ENCODE measurements at regions not wholly inside any gene's neighbourhood (a gene's known extent, or its start where the extent isn't known, plus 50 kb on each side); places are given as distances from the start of the nearest gene placed in this dataset.
"Not testable (repeated sequence)": the region's sequence is repeated elsewhere in the genome, so short reads cannot be mapped to it uniquely, and the experiment has no call there.

- no peak for DNase-seq (ENCODE audit: low read depth)
Observed at GRCh38 chr16:22678311-22678710, 135.7 kb upstream of the HS3ST2 start.

GRCh38 chr16:22681554-22682291, 132.2 kb upstream of the HS3ST2 start:
- DNase-seq (ENCODE audit: low read depth) = no peak

GRCh38 chr16:22683258-22683657, 130.7 kb upstream of the HS3ST2 start:
- no peak for DNase-seq (ENCODE audit: low read depth)

GRCh38 chr16:22683730-22684573, 130.0 kb upstream of the HS3ST2 start:
- DNase-seq (ENCODE audit: low read depth) = no peak

- peak; percentile 36 for DNase-seq (ENCODE audit: low read depth)
Observed at GRCh38 chr16:22684574-22685458, 129.1 kb upstream of the HS3ST2 start.

- no peak for DNase-seq (ENCODE audit: low read depth)
Observed at GRCh38 chr16:22685459-22685830, 128.5 kb upstream of the HS3ST2 start.

- DNase-seq (ENCODE audit: low read depth) = no peak
Observed at GRCh38 chr16:22687031-22687530, 126.9 kb upstream of the HS3ST2 start.

- DNase-seq (ENCODE audit: low read depth) = no peak
Observed at GRCh38 chr16:22688463-22688862, 125.5 kb upstream of the HS3ST2 start.

- no peak for DNase-seq (ENCODE audit: low read depth)
Observed at GRCh38 chr16:22688930-22689329, 125.0 kb upstream of the HS3ST2 start.

GRCh38 chr16:22691335-22691734, 122.6 kb upstream of the HS3ST2 start:
- no peak for DNase-seq (ENCODE audit: low read depth)

GRCh38 chr16:22692034-22692433, 121.9 kb upstream of the HS3ST2 start:
- DNase-seq (ENCODE audit: low read depth) = no peak

- DNase-seq (ENCODE audit: low read depth) = no peak
Observed at GRCh38 chr16:22692916-22693637, 120.9 kb upstream of the HS3ST2 start.

GRCh38 chr16:22693638-22694340, 120.2 kb upstream of the HS3ST2 start:
- DNase-seq (ENCODE audit: low read depth) = no peak

- peak; percentile 56 for DNase-seq (ENCODE audit: low read depth)
Observed at GRCh38 chr16:22694887-22695382, 119.0 kb upstream of the HS3ST2 start.

GRCh38 chr16:22695773-22696172, 118.2 kb upstream of the HS3ST2 start:
- DNase-seq (ENCODE audit: low read depth) = not testable (repeated sequence)

- no peak for DNase-seq (ENCODE audit: low read depth)
Observed at GRCh38 chr16:22699356-22699755, 114.6 kb upstream of the HS3ST2 start.

GRCh38 chr16:22705799-22706198, 108.2 kb upstream of the HS3ST2 start:
- no peak for DNase-seq (ENCODE audit: low read depth)

GRCh38 chr16:22710326-22710725, 103.6 kb upstream of the HS3ST2 start:
- no peak for DNase-seq (ENCODE audit: low read depth)

GRCh38 chr16:22711847-22712246, 102.1 kb upstream of the HS3ST2 start:
- no peak for DNase-seq (ENCODE audit: low read depth)

GRCh38 chr16:22712471-22712870, 101.5 kb upstream of the HS3ST2 start:
- DNase-seq (ENCODE audit: low read depth) = no peak

- not testable (repeated sequence) for DNase-seq (ENCODE audit: low read depth)
Observed at GRCh38 chr16:22718598-22718997, 95.4 kb upstream of the HS3ST2 start.

All from ELR (cell line).